ENCODE measurements at regions not wholly inside any gene's neighbourhood (a gene's known extent, or its start where the extent isn't known, plus 50 kb on each side); places are given as distances from the start of the nearest gene placed in this dataset.

DNA sequence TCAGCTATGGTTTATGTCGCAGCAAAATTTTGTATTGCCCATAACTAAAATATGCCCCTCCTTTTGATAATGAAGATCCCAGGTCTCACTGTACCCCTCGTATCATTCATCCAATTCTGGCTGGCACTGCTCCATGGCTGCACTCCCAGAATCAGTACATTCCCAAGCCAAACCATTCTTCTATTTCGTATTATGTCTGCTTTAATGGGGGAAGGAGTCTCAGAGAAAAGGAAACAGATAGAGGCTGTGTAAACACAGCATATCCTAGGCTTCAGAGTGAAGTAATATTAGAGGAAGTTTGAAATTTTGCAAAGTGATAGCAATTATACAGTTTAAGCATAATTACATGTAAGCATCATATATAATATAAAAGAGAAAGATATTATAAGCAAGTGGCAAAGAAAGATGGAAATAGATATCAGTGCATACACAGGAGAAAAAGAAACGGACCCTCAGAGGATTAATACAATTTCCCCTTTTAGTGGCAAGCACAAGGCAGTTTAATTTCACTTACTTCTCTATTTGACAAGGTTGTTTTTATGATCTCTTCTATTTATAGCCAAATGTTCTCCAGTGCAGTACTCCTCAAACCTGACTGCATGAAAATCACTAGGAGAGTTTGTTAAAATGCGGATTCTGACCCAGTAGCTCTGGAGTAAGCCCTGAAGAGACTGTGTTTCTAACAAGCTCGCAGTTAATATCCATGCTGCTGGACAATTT lies 56.5 kb upstream of the TENT5A start:
- Mint-ChIP-seq H3K36me3 (ENCODE audit: low read depth) (no peaks in the 10 kb centered on the region), H3K9me3 (no peaks in the 10 kb centered on the region), H3K27me3 (peaks cover 19% of the 10 kb centered on the region), H3K4me3 (no peak overlapping the region), H3K4me1 (peaks cover 2% of the 10 kb centered on the region), H3K27ac (no peak overlapping the region)
- ChIA-PET CTCF (no interaction called here), POLR2A (no interaction called here)
- no peak for DNase-seq

DNA sequence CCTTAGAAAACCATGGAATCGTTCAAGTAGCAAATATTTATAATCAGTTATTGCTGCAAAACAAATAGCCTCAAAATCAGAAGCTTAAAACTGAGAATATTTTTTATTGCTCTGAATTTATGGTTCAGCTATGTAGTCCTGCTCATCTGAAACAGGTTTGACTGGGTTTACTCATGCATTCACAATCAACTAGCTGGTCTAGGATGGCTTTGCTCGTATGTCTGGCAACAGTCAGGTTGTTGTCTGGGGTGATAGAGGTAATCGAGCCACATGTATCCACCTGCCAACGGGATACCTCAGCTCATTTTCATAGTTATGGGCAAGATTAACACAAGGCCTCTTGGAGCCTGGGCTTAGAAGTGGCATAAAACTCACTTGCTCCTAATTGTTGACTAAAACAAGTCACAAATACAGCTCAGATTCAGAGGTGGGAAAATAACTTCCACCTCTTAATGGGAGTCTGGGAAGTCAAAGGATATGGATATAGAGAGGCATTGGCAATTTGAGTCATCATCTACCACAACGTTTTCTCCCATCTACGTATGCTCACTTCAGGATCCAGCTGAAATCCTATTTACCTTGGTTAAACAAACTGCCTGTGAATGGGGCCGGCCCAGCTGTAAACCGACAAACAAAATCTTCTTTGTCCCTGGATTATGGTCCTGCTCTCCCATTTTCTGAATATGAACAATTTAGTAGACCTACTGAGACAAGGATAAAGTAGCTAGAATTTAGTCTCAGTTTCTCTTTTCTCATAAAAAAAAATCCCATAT lies 54.5 kb upstream of the TENT5A start:
- ChIA-PET CTCF (no interaction called here), POLR2A (no interaction called here)
- Mint-ChIP-seq H3K27me3 (peaks cover 11% of the 10 kb centered on the region), H3K36me3 (ENCODE audit: low read depth) (no peaks in the 10 kb centered on the region), H3K9me3 (no peaks in the 10 kb centered on the region), H3K4me1 (no peaks in the 10 kb centered on the region), H3K4me3 (no peak overlapping the region), H3K27ac (no peak overlapping the region)
- DNase-seq = no peak

DNA sequence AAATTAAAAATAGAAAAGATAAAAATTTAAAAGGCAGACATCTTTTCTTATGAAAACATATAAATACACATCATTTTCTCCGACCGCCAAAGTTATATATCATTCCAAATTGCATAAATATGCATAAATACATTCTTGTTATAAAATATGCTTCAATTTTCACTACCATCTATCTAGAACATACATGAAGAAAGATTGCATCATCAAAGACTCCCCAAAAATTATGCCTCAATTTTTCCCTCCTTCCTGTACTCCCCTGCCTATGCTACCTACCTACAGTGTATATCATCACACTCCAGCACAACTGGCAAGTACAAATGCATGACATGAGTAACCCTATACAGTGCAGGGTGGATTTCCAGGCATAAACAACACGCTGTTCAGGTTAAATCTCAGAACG lies 49.9 kb upstream of the TENT5A start:
- POLR2A ChIA-PET = no interaction called here
- H3K4me1 Mint-ChIP-seq = no peaks in the 10 kb centered on the region
- no peak overlapping the region for H3K27ac Mint-ChIP-seq
- CTCF ChIA-PET = no interaction called here
- H3K36me3 Mint-ChIP-seq (ENCODE audit: low read depth) = no peaks in the 10 kb centered on the region
- no peak overlapping the region for H3K4me3 Mint-ChIP-seq
- no peaks in the 10 kb centered on the region for H3K9me3 Mint-ChIP-seq
- DNase-seq = no peak
- no peaks in the 10 kb centered on the region for H3K27me3 Mint-ChIP-seq
